MM.1S (cell line): ENCODE measurements at regions not wholly inside any gene's neighbourhood (a gene's known extent, or its start where the extent isn't known, plus 50 kb on each side); places are given as distances from the start of the nearest gene placed in this dataset.

Experiments
- DNase-seq: peaks from one replicate; pipeline ENCODE4 v3.0.0-alpha.2; 2015
- H2AFZ ChIP-seq: fragments of 300-600 bp; sonication (generic); 2 replicates; pipeline ENCODE4 v1.6.0; 2016; ENCODE audit warnings: antibody characterized with exemption, low read length
- H3F3A ChIP-seq: fragments of 300-600 bp; sonication (generic); 2 replicates; pipeline ENCODE4 v1.6.1; 2016; ENCODE audit warnings: mild to moderate bottlenecking, antibody characterized with exemption, low read length, moderate library complexity, mixed read lengths; ENCODE audit not compliant: insufficient read depth
- H3K27ac ChIP-seq: fragments of 300-600 bp; sonication (generic); 2 replicates; pipeline ENCODE4 v1.5.1; 2016; ENCODE audit warnings: mild to moderate bottlenecking, low read length
- H3K27me3 ChIP-seq: fragments of 300-600 bp; sonication (generic); replicated peaks from 2 replicates; pipeline ENCODE4 v1.6.0; 2016; ENCODE audit warnings: low read length; ENCODE audit not compliant: insufficient read depth
- H3K36me3 ChIP-seq: fragments of 300-600 bp; sonication (generic); replicated peaks from 2 replicates; pipeline ENCODE4 v1.6.1; 2016; ENCODE audit warnings: mild to moderate bottlenecking, low read length, mixed read lengths; ENCODE audit not compliant: insufficient read depth
- H3K4me1 ChIP-seq: fragments of 300-600 bp; sonication (generic); 2 replicates; pipeline ENCODE4 v1.6.1; 2016; ENCODE audit warnings: low read length, mixed read lengths
- H3K4me2 ChIP-seq: fragments of 300-600 bp; sonication (generic); 2 replicates; pipeline ENCODE4 v1.6.0; 2016; ENCODE audit warnings: low read depth, low read length
- H3K4me3 ChIP-seq: fragments of 300-600 bp; sonication (generic); 2 replicates; pipeline ENCODE4 v1.5.1; 2016; ENCODE audit warnings: low read length, mixed read lengths
- H3K79me2 ChIP-seq: fragments of 300-600 bp; sonication (generic); 2 replicates; pipeline ENCODE4 v1.6.1; 2016; ENCODE audit warnings: mixed run types, low read length, mixed read lengths
- H3K9ac ChIP-seq: fragments of 300-600 bp; sonication (generic); 2 replicates; pipeline ENCODE4 v1.6.1; 2016; ENCODE audit warnings: low read length, mixed read lengths
- H3K9me2 ChIP-seq: fragments of 300-600 bp; sonication (generic); replicated peaks from 2 replicates; pipeline ENCODE4 v1.6.1; 2016; ENCODE audit warnings: mild to moderate bottlenecking, low read length, mixed read lengths; ENCODE audit not compliant: insufficient read depth
- H3K9me3 ChIP-seq: fragments of 300-600 bp; sonication (generic); replicated peaks from 2 replicates; pipeline ENCODE4 v1.6.1; 2016; ENCODE audit warnings: mild to moderate bottlenecking, low read length, mixed read lengths; ENCODE audit not compliant: insufficient read depth
- H4K20me1 ChIP-seq: fragments of 300-600 bp; sonication (generic); 2 replicates; pipeline ENCODE4 v1.6.1; 2016; ENCODE audit warnings: mild to moderate bottlenecking, low read length, moderate library complexity, mixed read lengths; ENCODE audit not compliant: insufficient read depth
- EZH2 ChIP-seq: fragments of 300-600 bp; sonication (generic); optimal IDR thresholded peaks from 2 replicates; pipeline ENCODE3; 2017; ENCODE audit warnings: low read depth, mild to moderate bottlenecking, antibody characterized with exemption, low read length, mixed read lengths
- EZH2phosphoT487 ChIP-seq: fragments of 300-600 bp; sonication (generic); IDR thresholded peaks from 2 replicates; pipeline ENCODE4 v1.6.1; 2018; ENCODE audit warnings: antibody characterized with exemption, low read length
- TF ChIP-seq, protein P1 (sequence below): fragments of 300-600 bp; sonication (generic); IDR thresholded peaks from 2 replicates; pipeline ENCODE4 v1.5.1; 2016; ENCODE audit warnings: antibody characterized with exemption, low read length, mixed read lengths

GRCh38 chr2:34107811-34108210 is 508.7 kb upstream of the FAM98A start:
- no peak for DNase-seq
- H3K27me3 ChIP-seq = no peaks in the 10 kb centered on the region
- H4K20me1 ChIP-seq = no peaks in the 10 kb centered on the region
- no peak overlapping the region for H3K9ac ChIP-seq
- H3K9me3 ChIP-seq = no peaks in the 10 kb centered on the region
- no peak overlapping the region for H3K27ac ChIP-seq
- H3K79me2 ChIP-seq = no peaks in the 10 kb centered on the region
- no peaks in the 10 kb centered on the region for H3K36me3 ChIP-seq
- no peaks in the 10 kb centered on the region for H3F3A ChIP-seq
- H3K9me2 ChIP-seq = no peaks in the 10 kb centered on the region
- TF ChIP-seq, protein P1, sequence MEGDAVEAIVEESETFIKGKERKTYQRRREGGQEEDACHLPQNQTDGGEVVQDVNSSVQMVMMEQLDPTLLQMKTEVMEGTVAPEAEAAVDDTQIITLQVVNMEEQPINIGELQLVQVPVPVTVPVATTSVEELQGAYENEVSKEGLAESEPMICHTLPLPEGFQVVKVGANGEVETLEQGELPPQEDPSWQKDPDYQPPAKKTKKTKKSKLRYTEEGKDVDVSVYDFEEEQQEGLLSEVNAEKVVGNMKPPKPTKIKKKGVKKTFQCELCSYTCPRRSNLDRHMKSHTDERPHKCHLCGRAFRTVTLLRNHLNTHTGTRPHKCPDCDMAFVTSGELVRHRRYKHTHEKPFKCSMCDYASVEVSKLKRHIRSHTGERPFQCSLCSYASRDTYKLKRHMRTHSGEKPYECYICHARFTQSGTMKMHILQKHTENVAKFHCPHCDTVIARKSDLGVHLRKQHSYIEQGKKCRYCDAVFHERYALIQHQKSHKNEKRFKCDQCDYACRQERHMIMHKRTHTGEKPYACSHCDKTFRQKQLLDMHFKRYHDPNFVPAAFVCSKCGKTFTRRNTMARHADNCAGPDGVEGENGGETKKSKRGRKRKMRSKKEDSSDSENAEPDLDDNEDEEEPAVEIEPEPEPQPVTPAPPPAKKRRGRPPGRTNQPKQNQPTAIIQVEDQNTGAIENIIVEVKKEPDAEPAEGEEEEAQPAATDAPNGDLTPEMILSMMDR = no peak
- no peak for TF ChIP-seq EZH2phosphoT487
- H3K4me2 ChIP-seq = no peak overlapping the region
- H3K4me3 ChIP-seq = no peak overlapping the region
- no peaks in the 10 kb centered on the region for H3K4me1 ChIP-seq
- no peak overlapping the region for H2AFZ ChIP-seq

GRCh38 chr2:34105006-34105767 is 506.1 kb upstream of the FAM98A start:
- no peak for DNase-seq
- H4K20me1 ChIP-seq = no peaks in the 10 kb centered on the region
- TF ChIP-seq, protein P1 = no peak
- TF ChIP-seq EZH2 = no peak
- no peak for TF ChIP-seq EZH2phosphoT487
- H3K4me3 ChIP-seq = no peak overlapping the region
- no peak overlapping the region for H3K9ac ChIP-seq
- no peaks in the 10 kb centered on the region for H3K79me2 ChIP-seq
- H3K27ac ChIP-seq = no peak overlapping the region
- H3K36me3 ChIP-seq = no peaks in the 10 kb centered on the region
- H3K4me2 ChIP-seq = no peak overlapping the region
- H3K4me1 ChIP-seq = no peaks in the 10 kb centered on the region
- no peaks in the 10 kb centered on the region for H3K27me3 ChIP-seq
- H3K9me3 ChIP-seq = no peaks in the 10 kb centered on the region
- H3F3A ChIP-seq = no peaks in the 10 kb centered on the region
- H2AFZ ChIP-seq = no peak overlapping the region
- no peaks in the 10 kb centered on the region for H3K9me2 ChIP-seq

DNA sequence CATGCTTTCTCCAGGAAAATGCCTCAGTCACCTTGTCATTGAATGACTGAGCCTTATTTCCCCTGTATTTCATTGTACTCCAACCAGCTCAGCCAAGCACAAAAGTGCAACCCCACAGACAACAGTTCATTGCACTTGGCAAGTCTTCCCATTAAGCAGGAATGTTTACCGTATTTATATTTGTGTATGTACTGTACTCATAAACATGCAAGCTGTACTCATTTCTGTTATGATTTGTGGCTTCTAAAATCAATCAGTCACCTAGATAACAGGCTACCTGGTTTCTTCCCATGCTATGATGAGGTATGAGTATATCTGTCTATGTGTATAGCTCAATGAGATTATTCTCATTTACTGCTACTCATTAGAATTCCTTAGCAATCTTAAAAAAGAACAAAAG is 505.5 kb upstream of the FAM98A start:
- Histone ChIP-seq H3K4me3 (no peak overlapping the region), H3K9me2 (no peaks in the 10 kb centered on the region), H3K79me2 (no peaks in the 10 kb centered on the region), H3K4me2 (no peak overlapping the region), H3K4me1 (no peaks in the 10 kb centered on the region), H4K20me1 (no peaks in the 10 kb centered on the region), H3K36me3 (no peaks in the 10 kb centered on the region), H3K27ac (no peak overlapping the region), H3K27me3 (no peaks in the 10 kb centered on the region), H2AFZ (no peak overlapping the region), H3K9me3 (no peaks in the 10 kb centered on the region), H3K9ac (no peak overlapping the region), H3F3A (no peaks in the 10 kb centered on the region)
- no peak for DNase-seq
- TF ChIP-seq EZH2phosphoT487 (no peak), EZH2 (no peak)
- TF ChIP-seq, protein P1 = no peak
